Gastrocnemius medialis (tissue), 4 donors: ENCODE measurements at regions not wholly inside any gene's neighbourhood (a gene's known extent, or its start where the extent isn't known, plus 50 kb on each side); places are given as distances from the start of the nearest gene placed in this dataset.

Experiments used
- POLR2A ChIP-seq, 2 donors: fragments of 450-650 bp; IDR thresholded peaks; one replicate each; pipeline ENCODE4 v1.6.1; 2017; ENCODE audit warnings: antibody characterized with exemption in 2 of 2, mild to moderate bottlenecking in 2 of 2, moderate library complexity in 2 of 2
- TF ChIP-seq, protein P1 (sequence below), 5 experiments: fragments of 450-650 bp in 3 of 5; fragments of 200-600 bp in 2 of 5; sonication (generic) in 2 of 5; IDR thresholded peaks in 4 of 5; conservative IDR thresholded peaks in 1 of 5; 1 replicate in 4 of 5; 2 replicates in 1 of 5; pipeline ENCODE4 v1.5.1; 2016 to 2019; ENCODE audit warnings: antibody characterized with exemption in 5 of 5, mild to moderate bottlenecking in 3 of 5, moderate library complexity in 3 of 5

DNA sequence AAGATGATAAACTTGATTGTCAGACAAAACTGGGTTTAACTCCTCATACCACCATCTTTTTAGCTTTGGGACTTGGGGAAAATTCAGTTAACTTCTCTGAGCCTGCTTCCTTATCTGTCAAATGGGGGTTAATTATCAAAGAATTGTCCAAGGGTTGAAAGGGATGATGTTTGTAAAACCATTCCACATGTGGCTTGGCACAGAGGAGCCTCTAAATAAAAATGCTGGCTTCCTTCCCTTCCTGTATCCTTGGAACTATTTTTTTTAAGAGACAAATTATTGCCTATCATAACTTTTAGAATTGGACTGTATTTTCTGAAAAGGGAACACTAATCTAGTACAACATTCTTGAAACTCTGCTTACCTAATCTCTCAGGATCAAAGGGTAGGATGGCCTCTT is 143.4 kb upstream of the USP24 start:
- TF ChIP-seq, protein P1, sequence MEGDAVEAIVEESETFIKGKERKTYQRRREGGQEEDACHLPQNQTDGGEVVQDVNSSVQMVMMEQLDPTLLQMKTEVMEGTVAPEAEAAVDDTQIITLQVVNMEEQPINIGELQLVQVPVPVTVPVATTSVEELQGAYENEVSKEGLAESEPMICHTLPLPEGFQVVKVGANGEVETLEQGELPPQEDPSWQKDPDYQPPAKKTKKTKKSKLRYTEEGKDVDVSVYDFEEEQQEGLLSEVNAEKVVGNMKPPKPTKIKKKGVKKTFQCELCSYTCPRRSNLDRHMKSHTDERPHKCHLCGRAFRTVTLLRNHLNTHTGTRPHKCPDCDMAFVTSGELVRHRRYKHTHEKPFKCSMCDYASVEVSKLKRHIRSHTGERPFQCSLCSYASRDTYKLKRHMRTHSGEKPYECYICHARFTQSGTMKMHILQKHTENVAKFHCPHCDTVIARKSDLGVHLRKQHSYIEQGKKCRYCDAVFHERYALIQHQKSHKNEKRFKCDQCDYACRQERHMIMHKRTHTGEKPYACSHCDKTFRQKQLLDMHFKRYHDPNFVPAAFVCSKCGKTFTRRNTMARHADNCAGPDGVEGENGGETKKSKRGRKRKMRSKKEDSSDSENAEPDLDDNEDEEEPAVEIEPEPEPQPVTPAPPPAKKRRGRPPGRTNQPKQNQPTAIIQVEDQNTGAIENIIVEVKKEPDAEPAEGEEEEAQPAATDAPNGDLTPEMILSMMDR (IDR thresholded peaks at IDR 0.05 in 4 of 5, conservative IDR thresholded peaks at IDR 0.05 in 1 of 5): no peak
- no peak for TF ChIP-seq POLR2A (IDR thresholded peaks at IDR 0.05)
